IMR-90 (cell line): ENCODE measurements at regions not wholly inside any gene's neighbourhood (a gene's known extent, or its start where the extent isn't known, plus 50 kb on each side); places are given as distances from the start of the nearest gene placed in this dataset.

ENCODE experiments used
- ATAC-seq: fragments of 200-7000 bp; cut with Tn5 transposase; 2 replicates; pipeline ENCODE4 v1.9.1; 2020; ENCODE audit warnings: low read depth, mild to moderate bottlenecking, moderate library complexity
- BruUV-seq: library from RNA; stranded (reverse); fragments of 400-500 nt; replicated peaks from 2 replicates; lab custom pipeline; 2021; lab: Mats Ljungman, UMichigan
- CTCF ChIA-PET: fragments of 300-600 bp; formaldehyde crosslinking; extraction: SDS; loops from one replicate; lab custom pipeline; 2021; ENCODE audit warnings: antibody characterized with exemption; lab: Yijun Ruan, JAX
- POLR2A ChIA-PET: fragments of 300-600 bp; sonication (Branson Sonifier 250); formaldehyde crosslinking; loops from one replicate; lab custom pipeline; 2022; ENCODE audit warnings: antibody characterized with exemption; ENCODE audit not compliant: unreplicated experiment; lab: Charles Lee
- DNase-seq: peaks from one replicate; pipeline ENCODE4 v3.0.0; 2013
- H2AFZ ChIP-seq: replicated peaks from 2 replicates; pipeline ENCODE3; 2013; ENCODE audit warnings: low read length, mild to moderate bottlenecking; ENCODE audit not compliant: poor library complexity
- H2AK5ac ChIP-seq: 2 replicates; pipeline ENCODE4 v1.6.1; 2013; ENCODE audit warnings: low read depth, low read length, inconsistent platforms
- H2AK9ac ChIP-seq: replicated peaks from 2 replicates; pipeline ENCODE3; 2013; ENCODE audit warnings: mild to moderate bottlenecking, low read depth, low read length, moderate library complexity; ENCODE audit not compliant: poor library complexity
- H2BK120ac ChIP-seq: 2 replicates; pipeline ENCODE4 v1.6.1; 2013; ENCODE audit warnings: low read depth, low read length, inconsistent platforms
- H2BK15ac ChIP-seq: 3 replicates; pipeline ENCODE4 v1.6.1; 2013; ENCODE audit warnings: low read depth, low read length, inconsistent platforms
- H2BK20ac ChIP-seq: 2 replicates; pipeline ENCODE4 v1.6.1; 2013; ENCODE audit warnings: low read depth, mild to moderate bottlenecking, inconsistent platforms, low read length, moderate library complexity
- H2BK5ac ChIP-seq: 2 replicates; pipeline ENCODE4 v1.6.1; 2013; ENCODE audit warnings: mild to moderate bottlenecking, low read depth, low read length, inconsistent platforms; ENCODE audit not compliant: poor library complexity, severe bottlenecking
- H3K14ac ChIP-seq: replicated peaks from 2 replicates; pipeline ENCODE4 v1.6.1; 2013; ENCODE audit warnings: low read depth, low read length, inconsistent platforms
- H3K18ac ChIP-seq: 2 replicates; pipeline ENCODE4 v1.6.1; 2013; ENCODE audit warnings: low read depth, low read length, control low read depth
- H3K23ac ChIP-seq: 2 replicates; pipeline ENCODE4 v1.6.1; 2013; ENCODE audit warnings: low read depth, low read length, inconsistent platforms
- H3K27ac ChIP-seq: 2 replicates; pipeline ENCODE4 v1.5.1; 2013; ENCODE audit warnings: mild to moderate bottlenecking, control low read depth, low read length; ENCODE audit not compliant: insufficient read depth
- H3K27me3 ChIP-seq: 2 replicates; pipeline ENCODE4 v1.6.1; 2013; ENCODE audit warnings: low read length; ENCODE audit not compliant: control insufficient read depth, insufficient read depth
- H3K36me3 ChIP-seq: 2 replicates; pipeline ENCODE4 v1.6.1; 2013; ENCODE audit warnings: low read length, mixed read lengths; ENCODE audit not compliant: control insufficient read depth, insufficient read depth
- H3K4ac ChIP-seq: 2 replicates; pipeline ENCODE4 v1.6.1; 2013; ENCODE audit warnings: low read depth, low read length, inconsistent platforms
- H3K4me1 ChIP-seq: 2 replicates; pipeline ENCODE4 v1.6.1; 2013; ENCODE audit warnings: low read length, mixed read lengths; ENCODE audit not compliant: control insufficient read depth, insufficient read depth
- H3K4me2 ChIP-seq: 2 replicates; pipeline ENCODE4 v1.6.1; 2013; ENCODE audit warnings: low read depth, mild to moderate bottlenecking, control low read depth, low read length, moderate library complexity
- H3K4me3 ChIP-seq: 2 replicates; pipeline ENCODE4 v1.5.1; 2013; ENCODE audit warnings: low read depth, mild to moderate bottlenecking, control low read depth, low read length, moderate library complexity; ENCODE audit not compliant: insufficient read depth
- H3K56ac ChIP-seq: 2 replicates; pipeline ENCODE4 v1.6.1; 2013; ENCODE audit warnings: low read length, inconsistent platforms; ENCODE audit not compliant: insufficient read depth; ENCODE audit errors: extremely low read depth
- H3K79me1 ChIP-seq, 2 experiments: 2 replicates each; pipeline ENCODE4 v1.6.1; 2013; ENCODE audit warnings: low read length in 2 of 2, inconsistent platforms in 1 of 2, low read depth in 1 of 2
- H3K9ac ChIP-seq: 2 replicates; pipeline ENCODE4 v1.6.1; 2013; ENCODE audit warnings: low read depth, low read length, control low read depth
- H3K9me1 ChIP-seq: 2 replicates; pipeline ENCODE4 v1.6.1; 2013; ENCODE audit warnings: low read length, inconsistent platforms; ENCODE audit not compliant: insufficient read depth
- H3K9me3 ChIP-seq: 2 replicates; pipeline ENCODE4 v1.6.1; 2013; ENCODE audit warnings: low read length; ENCODE audit not compliant: control insufficient read depth, insufficient read depth
- H4K20me1 ChIP-seq: 2 replicates; pipeline ENCODE4 v1.6.1; 2013; ENCODE audit warnings: low read length, inconsistent platforms; ENCODE audit not compliant: insufficient read depth
- H4K5ac ChIP-seq: 2 replicates; pipeline ENCODE4 v1.6.1; 2013; ENCODE audit warnings: mild to moderate bottlenecking, low read depth, low read length, control low read depth
- H4K8ac ChIP-seq, 2 experiments: 2 replicates each; pipeline ENCODE4 v1.6.1; 2013; ENCODE audit warnings: low read depth in 2 of 2, low read length in 2 of 2, control low read depth in 1 of 2, inconsistent platforms in 1 of 2
- H4K91ac ChIP-seq: 2 replicates; pipeline ENCODE4 v1.6.1; 2013; ENCODE audit warnings: low read depth, low read length, inconsistent platforms; ENCODE audit not compliant: insufficient read depth
- BHLHE40 ChIP-seq: fragments of 150-350 bp; IDR thresholded peaks from 2 replicates; pipeline ENCODE4 v1.6.1; 2016; ENCODE audit warnings: mild to moderate bottlenecking, low read depth, low read length
- CEBPB ChIP-seq: IDR thresholded peaks from 2 replicates; pipeline ENCODE4 v1.6.1; 2012; ENCODE audit warnings: low read depth, low read length, improper control_type of control experiment
- CHD1 ChIP-seq: IDR thresholded peaks from 2 replicates; pipeline ENCODE4 v1.6.1; 2012; ENCODE audit warnings: low read depth, low read length, improper control_type of control experiment
- CTCF ChIP-seq: conservative IDR thresholded peaks from 2 replicates; pipeline ENCODE4 v1.5.1; 2012; ENCODE audit warnings: mild to moderate bottlenecking, low read depth, low read length, improper control_type of control experiment
- FOS ChIP-seq: fragments of 150-350 bp; IDR thresholded peaks from 2 replicates; pipeline ENCODE4 v1.6.1; 2016; ENCODE audit warnings: low read depth, low read length
- MAFK ChIP-seq: IDR thresholded peaks from 2 replicates; pipeline ENCODE4 v1.6.1; 2012; ENCODE audit warnings: low read depth, low read length, improper control_type of control experiment
- MAZ ChIP-seq: IDR thresholded peaks from 2 replicates; pipeline ENCODE4 v1.6.1; 2012; ENCODE audit warnings: low read depth, mild to moderate bottlenecking, low read length, improper control_type of control experiment, moderate library complexity, borderline replicate concordance
- MXI1 ChIP-seq: IDR thresholded peaks from 2 replicates; pipeline ENCODE4 v1.6.1; 2012; ENCODE audit warnings: low read depth, mild to moderate bottlenecking, low read length, moderate library complexity, borderline replicate concordance
- NFE2L2 ChIP-seq: fragments of 150-350 bp; IDR thresholded peaks from 2 replicates; pipeline ENCODE4 v1.6.1; 2016; ENCODE audit warnings: low read depth, mild to moderate bottlenecking, low read length
- POLR2A ChIP-seq: IDR thresholded peaks from 2 replicates; pipeline ENCODE4 v1.6.1; 2012; ENCODE audit warnings: mild to moderate bottlenecking, low read depth, low read length
- RAD21 ChIP-seq: IDR thresholded peaks from 2 replicates; pipeline ENCODE4 v1.6.1; 2012; ENCODE audit warnings: low read length, improper control_type of control experiment
- RCOR1 ChIP-seq: IDR thresholded peaks from 2 replicates; pipeline ENCODE4 v1.6.1; 2012; ENCODE audit warnings: mild to moderate bottlenecking, low read length, improper control_type of control experiment; ENCODE audit not compliant: insufficient replicate concordance
- RFX5 ChIP-seq: IDR thresholded peaks from 2 replicates; pipeline ENCODE4 v1.8.0; 2012; ENCODE audit warnings: low read depth, mild to moderate bottlenecking, low read length, moderate library complexity
- SMC3 ChIP-seq: fragments of 150-350 bp; IDR thresholded peaks from 2 replicates; pipeline ENCODE4 v1.6.1; 2016; ENCODE audit warnings: low read depth, mild to moderate bottlenecking, antibody characterized with exemption, low read length, moderate library complexity
- USF2 ChIP-seq: fragments of 150-350 bp; IDR thresholded peaks from 2 replicates; pipeline ENCODE4 v1.6.1; 2017; ENCODE audit warnings: mild to moderate bottlenecking, antibody characterized with exemption, low read length, low read depth
- whole genome bisulfite sequencing, 2 experiments: methylation state at CpG; one replicate each; pipeline versions ENCODE4 v1.1.5 to v1.1.7; 2013; ENCODE audit warnings: missing lambda C conversion rate in 2 of 2; ENCODE audit not compliant: insufficient read length in 1 of 2; ENCODE audit errors: extremely low coverage in 2 of 2; 5-methylcytosine and 5-hydroxymethylcytosine counted together
- dilution Hi-C: fragments of 300-500 bp; cut with HindIII; formaldehyde crosslinking; loops from one replicate; pipeline ENCODE4 v1.14.3; 2018; ENCODE audit warnings: low sequenced_read_pairs; ENCODE audit not compliant: unreplicated experiment
- in situ Hi-C: fragments of 300-500 bp; cut with MboI; formaldehyde crosslinking; loops from 3 replicates; pipeline ENCODE4 v1.14.3; 2019; ENCODE audit warnings: low sequenced_read_pairs, inconsistent platforms, mixed read lengths
- intact Hi-C: fragments of 100-400 bp; cut with micrococcal nuclease; formaldehyde crosslinking; loops from 2 replicates; pipeline ENCODE4 v1.10.0; 2022
- TF ChIP-seq, protein P1 (sequence below): fragments of 150-350 bp; IDR thresholded peaks from 2 replicates; pipeline ENCODE4 v1.6.1; 2016; ENCODE audit warnings: low read depth, mild to moderate bottlenecking, low read length, moderate library complexity, borderline replicate concordance

- Histone ChIP-seq H3K27ac (no peak overlapping the region), H2BK20ac (no peak overlapping the region), H2AK5ac (no peak overlapping the region), H3K18ac (no peak overlapping the region), H3K23ac (no peak overlapping the region), H2AK9ac (no peak overlapping the region), H4K8ac (no peak overlapping the region), H3K4me2 (no peak overlapping the region), H2BK120ac (no peak overlapping the region), H3K9ac (no peak overlapping the region), H2BK5ac (no peak overlapping the region), H4K91ac (no peak overlapping the region), H3K4me1 (no peaks in the 10 kb centered on the region), H3K4ac (no peak overlapping the region), H3K14ac (no peak overlapping the region), H3K9me1 (no peaks in the 10 kb centered on the region), H3K56ac (no peak overlapping the region), H3K27me3 (peaks cover 17% of the 10 kb centered on the region), H2BK15ac (no peak overlapping the region), H2AFZ (no peak overlapping the region), H3K4me3 (no peak overlapping the region), H4K20me1 (no peaks in the 10 kb centered on the region), H3K79me1 (no peaks in the 10 kb centered on the region), H3K36me3 (no peaks in the 10 kb centered on the region), H4K5ac (no peak overlapping the region), H3K9me3 (no peaks in the 10 kb centered on the region)
- ATAC-seq = no peak
- TF ChIP-seq CHD1 (no peak), POLR2A (no peak), MXI1 (no peak), RFX5 (no peak), CEBPB (no peak), MAZ (no peak), CTCF (no peak), USF2 (no peak), FOS (no peak), RCOR1 (no peak), BHLHE40 (no peak), RAD21 (no peak), SMC3 (no peak), NFE2L2 (no peak), MAFK (no peak)
- TF ChIP-seq, protein P1, sequence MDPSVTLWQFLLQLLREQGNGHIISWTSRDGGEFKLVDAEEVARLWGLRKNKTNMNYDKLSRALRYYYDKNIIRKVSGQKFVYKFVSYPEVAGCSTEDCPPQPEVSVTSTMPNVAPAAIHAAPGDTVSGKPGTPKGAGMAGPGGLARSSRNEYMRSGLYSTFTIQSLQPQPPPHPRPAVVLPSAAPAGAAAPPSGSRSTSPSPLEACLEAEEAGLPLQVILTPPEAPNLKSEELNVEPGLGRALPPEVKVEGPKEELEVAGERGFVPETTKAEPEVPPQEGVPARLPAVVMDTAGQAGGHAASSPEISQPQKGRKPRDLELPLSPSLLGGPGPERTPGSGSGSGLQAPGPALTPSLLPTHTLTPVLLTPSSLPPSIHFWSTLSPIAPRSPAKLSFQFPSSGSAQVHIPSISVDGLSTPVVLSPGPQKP = no peak
- in situ Hi-C loops (no loop called here), intact Hi-C loops (no loop called here), dilution Hi-C loops (no loop called here)
- POLR2A ChIA-PET = no interaction called here
- CTCF ChIA-PET = no interaction called here
- DNase-seq = no peak
- no CpG with 5 or more reads among the region's 5 CpGs for WGBS, 2 experiments
- BruUV-seq = no TSS peak
These were observed 52.3 kb upstream of the FAM89A start for GRCh38 chr1:231092380-231092779.
